GM12878 (cell line): ENCODE measurements at regions not wholly inside any gene's neighbourhood (a gene's known extent, or its start where the extent isn't known, plus 50 kb on each side); places are given as distances from the start of the nearest gene placed in this dataset.

Source experiments
- ATAC-seq: fragments of 200-7000 bp; cut with Tn5 transposase; 3 replicates; pipeline ENCODE4 v1.9.1; 2020; ENCODE audit warnings: mild to moderate bottlenecking, moderate library complexity
- BruUV-seq: library from RNA; stranded (reverse); fragments of 400-500 nt; replicated peaks from 2 replicates; lab custom pipeline; 2021; lab: Mats Ljungman, UMichigan
- CTCF ChIA-PET: fragments of 300-600 bp; sonication (Branson Sonifier 250); formaldehyde crosslinking; extraction: SDS; loops from one replicate; lab custom pipeline; 2021; ENCODE audit warnings: inconsistent platforms; lab: Yijun Ruan, JAX
- POLR2A ChIA-PET: fragments of 350-600 bp; formaldehyde crosslinking; extraction: SDS; loops from one replicate; lab custom pipeline; 2021; ENCODE audit warnings: inconsistent platforms; lab: Charles Lee
- RAD21 ChIA-PET: fragments of 300-600 bp; sonication (Branson Sonifier 250); formaldehyde crosslinking; loops from one replicate; lab custom pipeline; 2023; ENCODE audit warnings: antibody characterized with exemption; ENCODE audit not compliant: unreplicated experiment; lab: Charles Lee
- SMC1A ChIA-PET: fragments of 300-600 bp; sonication (Branson Sonifier 250); formaldehyde crosslinking; loops from one replicate; lab custom pipeline; 2023; ENCODE audit not compliant: unreplicated experiment, uncharacterized antibody; lab: Charles Lee
- DNase-seq: peaks from one replicate; pipeline ENCODE4 v3.0.0-alpha.2; 2011; ENCODE audit warnings: low read depth, low spot score
- FAIRE-seq: peaks from 3 replicates; lab custom pipeline; 2011; peaks lifted over from hg19 to GRCh38; lab: Jason Lieb, UNC
- H2AFZ ChIP-seq: 2 replicates; pipeline ENCODE4 v1.6.0; 2011; ENCODE audit warnings: low read depth, low read length, control low read depth; ENCODE audit not compliant: control insufficient read depth
- H3K27ac ChIP-seq: 2 replicates; pipeline ENCODE4 v1.5.1; 2011; ENCODE audit warnings: control low read depth; ENCODE audit not compliant: control insufficient read depth, insufficient read depth
- H3K27me3 ChIP-seq, 2 experiments: replicated peaks in 1 of 2; 2 replicates each; pipeline versions ENCODE4 v1.6.0 to v1.6.1; 2011; ENCODE audit warnings: low read length in 1 of 2; ENCODE audit not compliant: control insufficient read depth in 2 of 2, insufficient read depth in 2 of 2
- H3K36me3 ChIP-seq, 2 experiments: 2 replicates each; pipeline ENCODE4 v1.5.1; 2011; ENCODE audit warnings: low read length in 1 of 2; ENCODE audit not compliant: control insufficient read depth in 2 of 2, insufficient read depth in 2 of 2
- H3K4me1 ChIP-seq: 2 replicates; pipeline ENCODE4 v1.6.1; 2011; ENCODE audit warnings: mild to moderate bottlenecking, low read length, moderate library complexity, mixed read lengths; ENCODE audit not compliant: control insufficient read depth, insufficient read depth
- H3K4me2 ChIP-seq: 2 replicates; pipeline ENCODE4 v1.6.0; 2011; ENCODE audit warnings: control low read depth; ENCODE audit not compliant: control insufficient read depth, insufficient read depth
- H3K4me3 ChIP-seq: fragments of 200-600 bp; sonication (generic); 2 replicates; pipeline ENCODE4 v1.5.1; 2016
- H3K79me2 ChIP-seq: 2 replicates; pipeline ENCODE4 v1.6.0; 2011; ENCODE audit warnings: low read length; ENCODE audit not compliant: control insufficient read depth, insufficient read depth
- H3K9ac ChIP-seq: 2 replicates; pipeline ENCODE4 v1.8.0; 2011; ENCODE audit warnings: low read length, control low read depth, mixed read lengths; ENCODE audit not compliant: control insufficient read depth, insufficient read depth
- H3K9me3 ChIP-seq: replicated peaks from 3 replicates; pipeline ENCODE4 v1.5.1; 2011; ENCODE audit warnings: mild to moderate bottlenecking, low read length; ENCODE audit not compliant: control insufficient read depth, insufficient read depth
- H4K20me1 ChIP-seq: 2 replicates; pipeline ENCODE4 v1.6.0; 2011; ENCODE audit not compliant: control insufficient read depth, insufficient read depth
- CHD4 ChIP-seq: fragments of 200-600 bp; sonication (generic); IDR thresholded peaks from 2 replicates; pipeline ENCODE4 v1.6.1; 2016; ENCODE audit warnings: mild to moderate bottlenecking
- EGR1 ChIP-seq, 2 experiments: IDR thresholded peaks; 1 replicate in 1 of 2; 2 replicates in 1 of 2; pipeline ENCODE4 v1.6.1; 2011 to 2012; ENCODE audit warnings: low read depth in 2 of 2, low read length in 2 of 2, borderline replicate concordance in 1 of 2, mild to moderate bottlenecking in 1 of 2, moderate library complexity in 1 of 2
- GABPA ChIP-seq: IDR thresholded peaks from 2 replicates; pipeline ENCODE4 v1.6.1; 2014; ENCODE audit warnings: antibody characterized with exemption, low read depth, mild to moderate bottlenecking, inconsistent platforms
- HDAC6 ChIP-seq: fragments of 200-600 bp; sonication (generic); IDR thresholded peaks from one replicate; pipeline ENCODE4 v1.8.0; 2017; ENCODE audit warnings: antibody characterized with exemption; ENCODE audit not compliant: unreplicated experiment
- JUNB ChIP-seq: IDR thresholded peaks from 2 replicates; pipeline ENCODE4 v1.6.1; 2016; ENCODE audit warnings: antibody characterized with exemption, mild to moderate bottlenecking
- JUND ChIP-seq: IDR thresholded peaks from 2 replicates; pipeline ENCODE4 v1.6.1; 2012; ENCODE audit warnings: low read depth, mild to moderate bottlenecking, low read length, improper control_type of control experiment, moderate library complexity
- NFYB ChIP-seq: IDR thresholded peaks from 2 replicates; pipeline ENCODE4 v1.6.1; 2011; ENCODE audit warnings: low read depth, mild to moderate bottlenecking, low read length, improper control_type of control experiment, moderate library complexity; ENCODE audit not compliant: insufficient read depth
- NR2C1 ChIP-seq: fragments of 450-650 bp; IDR thresholded peaks from 2 replicates; pipeline ENCODE4 v1.6.1; 2017; ENCODE audit warnings: antibody characterized with exemption, mild to moderate bottlenecking, moderate library complexity
- NR2C2 ChIP-seq: IDR thresholded peaks from 2 replicates; pipeline ENCODE4 v1.6.1; 2011; ENCODE audit warnings: borderline replicate concordance, low read depth; ENCODE audit not compliant: control insufficient read depth, insufficient read length
- RB1 ChIP-seq: fragments of 450-650 bp; formaldehyde crosslinking; IDR thresholded peaks from 2 replicates; pipeline ENCODE4 v1.6.1; 2017; ENCODE audit warnings: mild to moderate bottlenecking, borderline replicate concordance
- RFX5 ChIP-seq: IDR thresholded peaks from 2 replicates; pipeline ENCODE4 v1.6.1; 2011; ENCODE audit warnings: low read depth, low read length, improper control_type of control experiment
- SMAD1 ChIP-seq: fragments of 450-650 bp; IDR thresholded peaks from 2 replicates; pipeline ENCODE4 v1.6.1; 2018; ENCODE audit warnings: mild to moderate bottlenecking, low read depth; ENCODE audit not compliant: partially characterized antibody
- WGBS: methylation state at CpG from one replicate; pipeline ENCODE4 v1.1.6; 2016; ENCODE audit warnings: low lambda C conversion rate; ENCODE audit not compliant: insufficient replicate concordance, insufficient coverage; ENCODE audit errors: missing lambda C conversion rate; 5-methylcytosine and 5-hydroxymethylcytosine counted together
- in situ Hi-C: fragments of 300-500 bp; cut with MboI; formaldehyde crosslinking; loops from 9 replicates; pipeline ENCODE4 v1.14.3; 2018; ENCODE audit warnings: mixed read lengths
- intact Hi-C: fragments of 100-400 bp; cut with micrococcal nuclease; formaldehyde crosslinking; loops from one replicate; pipeline ENCODE4 v1.14.2; 2022; ENCODE audit not compliant: unreplicated experiment
- TF ChIP-seq, protein P1 (sequence below): fragments of 150-350 bp; IDR thresholded peaks from 2 replicates; pipeline ENCODE4 v1.6.1; 2016; ENCODE audit warnings: low read depth, low read length
- TF ChIP-seq, protein P2 (sequence below): IDR thresholded peaks from 2 replicates; pipeline ENCODE4 v1.6.1; 2012; ENCODE audit warnings: low read depth, low read length, improper control_type of control experiment
- TF ChIP-seq, protein P3 (sequence below): fragments of 450-650 bp; IDR thresholded peaks from 2 replicates; pipeline ENCODE4 v1.6.1; 2017; ENCODE audit warnings: low read depth, mild to moderate bottlenecking, moderate library complexity

DNA sequence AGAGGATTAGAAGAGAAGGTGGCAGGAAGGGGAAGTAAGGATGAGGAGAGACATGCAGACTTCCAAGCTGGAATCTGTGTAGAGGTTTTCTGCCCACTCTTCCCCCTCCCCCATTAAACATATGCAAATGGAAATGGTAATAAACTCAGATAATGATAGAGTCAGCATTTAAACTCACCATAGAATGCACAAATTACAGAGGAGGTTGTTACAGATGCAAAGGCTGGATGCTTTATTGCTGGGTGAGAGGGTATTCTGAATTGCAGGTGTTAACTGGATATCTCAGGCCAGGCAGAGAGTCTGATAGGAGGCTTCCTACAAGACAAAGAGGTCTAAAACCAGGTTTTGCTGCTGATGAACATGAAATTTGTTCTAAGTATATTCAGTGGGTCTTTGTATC lies 372.5 kb downstream of the SEC16B start (continued):
- TF ChIP-seq, protein P1, sequence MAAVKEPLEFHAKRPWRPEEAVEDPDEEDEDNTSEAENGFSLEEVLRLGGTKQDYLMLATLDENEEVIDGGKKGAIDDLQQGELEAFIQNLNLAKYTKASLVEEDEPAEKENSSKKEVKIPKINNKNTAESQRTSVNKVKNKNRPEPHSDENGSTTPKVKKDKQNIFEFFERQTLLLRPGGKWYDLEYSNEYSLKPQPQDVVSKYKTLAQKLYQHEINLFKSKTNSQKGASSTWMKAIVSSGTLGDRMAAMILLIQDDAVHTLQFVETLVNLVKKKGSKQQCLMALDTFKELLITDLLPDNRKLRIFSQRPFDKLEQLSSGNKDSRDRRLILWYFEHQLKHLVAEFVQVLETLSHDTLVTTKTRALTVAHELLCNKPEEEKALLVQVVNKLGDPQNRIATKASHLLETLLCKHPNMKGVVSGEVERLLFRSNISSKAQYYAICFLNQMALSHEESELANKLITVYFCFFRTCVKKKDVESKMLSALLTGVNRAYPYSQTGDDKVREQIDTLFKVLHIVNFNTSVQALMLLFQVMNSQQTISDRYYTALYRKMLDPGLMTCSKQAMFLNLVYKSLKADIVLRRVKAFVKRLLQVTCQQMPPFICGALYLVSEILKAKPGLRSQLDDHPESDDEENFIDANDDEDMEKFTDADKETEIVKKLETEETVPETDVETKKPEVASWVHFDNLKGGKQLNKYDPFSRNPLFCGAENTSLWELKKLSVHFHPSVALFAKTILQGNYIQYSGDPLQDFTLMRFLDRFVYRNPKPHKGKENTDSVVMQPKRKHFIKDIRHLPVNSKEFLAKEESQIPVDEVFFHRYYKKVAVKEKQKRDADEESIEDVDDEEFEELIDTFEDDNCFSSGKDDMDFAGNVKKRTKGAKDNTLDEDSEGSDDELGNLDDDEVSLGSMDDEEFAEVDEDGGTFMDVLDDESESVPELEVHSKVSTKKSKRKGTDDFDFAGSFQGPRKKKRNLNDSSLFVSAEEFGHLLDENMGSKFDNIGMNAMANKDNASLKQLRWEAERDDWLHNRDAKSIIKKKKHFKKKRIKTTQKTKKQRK, result no peak
- TF ChIP-seq NR2C2 (no peak), JUNB (no peak), EGR1 (IDR thresholded peaks at IDR 0.05; ENCODE audit: borderline replicate concordance in 1 of 2, low read depth in 2 of 2, low read length in 2 of 2) (no peak), RFX5 (no peak)

DNA sequence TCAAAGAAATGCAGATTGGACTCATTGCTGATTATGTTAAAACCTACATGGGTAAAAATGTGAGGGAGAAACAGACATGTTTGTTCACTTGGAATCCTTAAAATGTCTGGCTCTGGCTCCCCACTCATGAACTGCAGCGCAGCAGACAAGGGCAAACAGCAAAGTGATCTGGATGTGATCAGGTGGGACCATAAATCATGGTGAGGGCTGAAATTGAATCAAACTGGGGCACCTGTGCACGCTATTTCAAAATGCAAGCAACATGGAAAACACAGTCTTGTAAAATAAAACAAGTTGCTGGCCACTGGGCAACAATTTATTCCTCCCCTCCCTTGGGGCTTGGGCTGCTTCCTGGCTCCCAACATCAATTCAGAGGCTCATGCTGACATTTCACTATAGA lies 373.4 kb downstream of the SEC16B start:
- RAD21 ChIA-PET, result no interaction called here
- Histone ChIP-seq H2AFZ (no peak overlapping the region), H3K27me3 (no peaks in the 10 kb centered on the region), H4K20me1 (no peaks in the 10 kb centered on the region), H3K9me3 (no peaks in the 10 kb centered on the region), H3K4me1 (no peaks in the 10 kb centered on the region), H3K79me2 (no peaks in the 10 kb centered on the region), H3K9ac (no peak overlapping the region), H3K4me2 (no peak overlapping the region), H3K27ac (no peak overlapping the region), H3K36me3 (no peaks in the 10 kb centered on the region), H3K4me3 (no peak overlapping the region)
- ATAC-seq, result no peak
- POLR2A ChIA-PET, result no interaction called here
- no peak for FAIRE-seq
- CTCF ChIA-PET, result no interaction called here
- no peak for DNase-seq
- in situ Hi-C loops (no loop called here), intact Hi-C loops (no loop called here)
- SMC1A ChIA-PET, result interaction anchor here (1.1 kb wide), 1 partner anchor 9 kb away, joined by 3 read pairs; no protein-coding TSS in a partner anchor
- WGBS, result 5% methylated on average over 2 of the region's 2 CpGs
- BruUV-seq, result no TSS peak
- no peak for TF ChIP-seq JUND
- TF ChIP-seq, protein P2, sequence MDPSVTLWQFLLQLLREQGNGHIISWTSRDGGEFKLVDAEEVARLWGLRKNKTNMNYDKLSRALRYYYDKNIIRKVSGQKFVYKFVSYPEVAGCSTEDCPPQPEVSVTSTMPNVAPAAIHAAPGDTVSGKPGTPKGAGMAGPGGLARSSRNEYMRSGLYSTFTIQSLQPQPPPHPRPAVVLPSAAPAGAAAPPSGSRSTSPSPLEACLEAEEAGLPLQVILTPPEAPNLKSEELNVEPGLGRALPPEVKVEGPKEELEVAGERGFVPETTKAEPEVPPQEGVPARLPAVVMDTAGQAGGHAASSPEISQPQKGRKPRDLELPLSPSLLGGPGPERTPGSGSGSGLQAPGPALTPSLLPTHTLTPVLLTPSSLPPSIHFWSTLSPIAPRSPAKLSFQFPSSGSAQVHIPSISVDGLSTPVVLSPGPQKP, result no peak
- TF ChIP-seq, protein P3, sequence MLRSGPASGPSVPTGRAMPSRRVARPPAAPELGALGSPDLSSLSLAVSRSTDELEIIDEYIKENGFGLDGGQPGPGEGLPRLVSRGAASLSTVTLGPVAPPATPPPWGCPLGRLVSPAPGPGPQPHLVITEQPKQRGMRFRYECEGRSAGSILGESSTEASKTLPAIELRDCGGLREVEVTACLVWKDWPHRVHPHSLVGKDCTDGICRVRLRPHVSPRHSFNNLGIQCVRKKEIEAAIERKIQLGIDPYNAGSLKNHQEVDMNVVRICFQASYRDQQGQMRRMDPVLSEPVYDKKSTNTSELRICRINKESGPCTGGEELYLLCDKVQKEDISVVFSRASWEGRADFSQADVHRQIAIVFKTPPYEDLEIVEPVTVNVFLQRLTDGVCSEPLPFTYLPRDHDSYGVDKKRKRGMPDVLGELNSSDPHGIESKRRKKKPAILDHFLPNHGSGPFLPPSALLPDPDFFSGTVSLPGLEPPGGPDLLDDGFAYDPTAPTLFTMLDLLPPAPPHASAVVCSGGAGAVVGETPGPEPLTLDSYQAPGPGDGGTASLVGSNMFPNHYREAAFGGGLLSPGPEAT, result no peak
- TF ChIP-seq GABPA, result no peak
- no peak for TF ChIP-seq RB1
- TF ChIP-seq HDAC6, result no peak
- no peak for TF ChIP-seq CHD4
- no peak for TF ChIP-seq NR2C1
- no peak for TF ChIP-seq NFYB
- TF ChIP-seq SMAD1, result no peak
